Loucy (cell line): ENCODE measurements at regions not wholly inside any gene's neighbourhood (a gene's known extent, or its start where the extent isn't known, plus 50 kb on each side); places are given as distances from the start of the nearest gene placed in this dataset.

Source experiments
- H2AFZ ChIP-seq: fragments of 200-600 bp; sonication (generic); 2 replicates; pipeline ENCODE4 v1.6.0; 2016; ENCODE audit warnings: antibody characterized with exemption, mild to moderate bottlenecking, low read length, moderate library complexity
- H3F3A ChIP-seq: fragments of 200-600 bp; 2 replicates; pipeline ENCODE4 v1.6.0; 2016; ENCODE audit warnings: antibody characterized with exemption, low read depth, mild to moderate bottlenecking
- H3K27me3 ChIP-seq: fragments of 200-600 bp; sonication (generic); 2 replicates; pipeline ENCODE4 v1.6.1; 2014; ENCODE audit warnings: low read length, mild to moderate bottlenecking; ENCODE audit not compliant: insufficient read depth, poor library complexity, severe bottlenecking
- H3K36me3 ChIP-seq: fragments of 200-600 bp; sonication (generic); 2 replicates; pipeline ENCODE4 v1.6.1; 2016; ENCODE audit warnings: low read length; ENCODE audit not compliant: insufficient read depth
- H3K4me1 ChIP-seq: fragments of 200-600 bp; sonication (generic); 2 replicates; pipeline ENCODE4 v1.5.1; 2014; ENCODE audit warnings: low read length, mild to moderate bottlenecking; ENCODE audit not compliant: insufficient read depth, poor library complexity, severe bottlenecking
- H3K4me2 ChIP-seq: fragments of 200-600 bp; sonication (generic); 2 replicates; pipeline ENCODE4 v1.6.0; 2014; ENCODE audit warnings: antibody characterized with exemption, low read length, low read depth, mild to moderate bottlenecking; ENCODE audit not compliant: poor library complexity, severe bottlenecking
- H3K4me3 ChIP-seq: fragments of 200-600 bp; sonication (generic); 2 replicates; pipeline ENCODE4 v1.5.1; 2014; ENCODE audit warnings: low read length, mild to moderate bottlenecking, mixed read lengths; ENCODE audit not compliant: poor library complexity, severe bottlenecking
- H3K79me2 ChIP-seq: fragments of 200-600 bp; sonication (generic); 2 replicates; pipeline ENCODE4 v1.6.1; 2014; ENCODE audit warnings: low read length; ENCODE audit not compliant: insufficient read depth
- H3K9ac ChIP-seq: fragments of 200-600 bp; sonication (generic); 2 replicates; pipeline ENCODE4 v1.6.0; 2014; ENCODE audit warnings: mild to moderate bottlenecking, low read depth, low read length, moderate library complexity; ENCODE audit not compliant: poor library complexity, severe bottlenecking
- H3K9me2 ChIP-seq: fragments of 200-600 bp; sonication (generic); replicated peaks from 2 replicates; pipeline ENCODE4 v1.6.1; 2016; ENCODE audit warnings: low read depth, low read length, mixed read lengths
- H3K9me3 ChIP-seq: fragments of 200-600 bp; sonication (generic); 2 replicates; pipeline ENCODE4 v1.6.1; 2014; ENCODE audit warnings: mild to moderate bottlenecking, antibody characterized with exemption, low read length, low read depth; ENCODE audit not compliant: insufficient read depth
- H4K20me1 ChIP-seq: fragments of 200-600 bp; sonication (generic); 2 replicates; pipeline ENCODE4 v1.6.0; 2014; ENCODE audit warnings: antibody characterized with exemption, low read length, mild to moderate bottlenecking; ENCODE audit not compliant: insufficient read depth, poor library complexity, severe bottlenecking
- CTCF ChIP-seq: fragments of 200-600 bp; sonication (generic); conservative IDR thresholded peaks from 2 replicates; pipeline ENCODE4 v1.5.1; 2014; ENCODE audit warnings: mild to moderate bottlenecking, antibody characterized with exemption, low read length
- EZH2phosphoT487 ChIP-seq: fragments of 200-600 bp; IDR thresholded peaks from 2 replicates; pipeline ENCODE4 v1.6.1; 2018; ENCODE audit warnings: antibody characterized with exemption, mild to moderate bottlenecking, moderate library complexity, borderline replicate concordance

- Histone ChIP-seq H3K36me3 (no peaks in the 10 kb centered on the region), H3F3A (no peaks in the 10 kb centered on the region), H3K9me2 (no peaks in the 10 kb centered on the region), H3K79me2 (no peaks in the 10 kb centered on the region), H3K27me3 (peaks cover 60% of the 10 kb centered on the region), H4K20me1 (no peaks in the 10 kb centered on the region), H3K4me3 (no peak overlapping the region), H3K9me3 (peaks cover 11% of the 10 kb centered on the region; the same call in 1 of the 2 replicates), H3K9ac (no peak overlapping the region), H3K4me2 (no peak overlapping the region), H3K4me1 (peaks cover 15% of the 10 kb centered on the region), H2AFZ (no peak overlapping the region)
- TF ChIP-seq CTCF: no peak
- no peak for TF ChIP-seq EZH2phosphoT487
These were observed 443.4 kb downstream of the IRX1 start for GRCh38 chr5:4038994-4039393.

GRCh38 chr5:4042311-4042710, 446.7 kb downstream of the IRX1 start:
- H4K20me1 ChIP-seq: no peaks in the 10 kb centered on the region
- peak overlapping the region; percentile 70 for H2AFZ ChIP-seq
- H3K4me3 ChIP-seq: no peak overlapping the region
- H3K36me3 ChIP-seq: no peaks in the 10 kb centered on the region
- peaks cover 8% of the 10 kb centered on the region for H3K4me1 ChIP-seq
- H3K9ac ChIP-seq: no peak overlapping the region
- H3K79me2 ChIP-seq: no peaks in the 10 kb centered on the region
- peaks cover 11% of the 10 kb centered on the region; the same call in 1 of the 2 replicates for H3K9me3 ChIP-seq
- H3F3A ChIP-seq: no peaks in the 10 kb centered on the region
- TF ChIP-seq EZH2phosphoT487: no peak
- TF ChIP-seq CTCF: no peak
- H3K27me3 ChIP-seq: peaks cover 61% of the 10 kb centered on the region
- no peak overlapping the region for H3K4me2 ChIP-seq
- H3K9me2 ChIP-seq: no peaks in the 10 kb centered on the region

- no peaks in the 10 kb centered on the region for H3K36me3 ChIP-seq
- no peak overlapping the region for H3K4me3 ChIP-seq
- H3K9me3 ChIP-seq: peaks cover 11% of the 10 kb centered on the region; the same call in 1 of the 2 replicates
- H3K79me2 ChIP-seq: no peaks in the 10 kb centered on the region
- peaks cover 52% of the 10 kb centered on the region for H3K27me3 ChIP-seq
- no peaks in the 10 kb centered on the region for H3K9me2 ChIP-seq
- no peak overlapping the region for H2AFZ ChIP-seq
- no peaks in the 10 kb centered on the region for H3F3A ChIP-seq
- TF ChIP-seq EZH2phosphoT487: no peak
- TF ChIP-seq CTCF: no peak
- H3K4me1 ChIP-seq: peaks cover 8% of the 10 kb centered on the region
- H3K9ac ChIP-seq: no peak overlapping the region
- H3K4me2 ChIP-seq: no peak overlapping the region
- no peaks in the 10 kb centered on the region for H4K20me1 ChIP-seq
These were observed 447.5 kb downstream of the IRX1 start for GRCh38 chr5:4043135-4043534.
